ENCODE measurements at regions not wholly inside any gene's neighbourhood (a gene's known extent, or its start where the extent isn't known, plus 50 kb on each side); places are given as distances from the start of the nearest gene placed in this dataset.

DNA sequence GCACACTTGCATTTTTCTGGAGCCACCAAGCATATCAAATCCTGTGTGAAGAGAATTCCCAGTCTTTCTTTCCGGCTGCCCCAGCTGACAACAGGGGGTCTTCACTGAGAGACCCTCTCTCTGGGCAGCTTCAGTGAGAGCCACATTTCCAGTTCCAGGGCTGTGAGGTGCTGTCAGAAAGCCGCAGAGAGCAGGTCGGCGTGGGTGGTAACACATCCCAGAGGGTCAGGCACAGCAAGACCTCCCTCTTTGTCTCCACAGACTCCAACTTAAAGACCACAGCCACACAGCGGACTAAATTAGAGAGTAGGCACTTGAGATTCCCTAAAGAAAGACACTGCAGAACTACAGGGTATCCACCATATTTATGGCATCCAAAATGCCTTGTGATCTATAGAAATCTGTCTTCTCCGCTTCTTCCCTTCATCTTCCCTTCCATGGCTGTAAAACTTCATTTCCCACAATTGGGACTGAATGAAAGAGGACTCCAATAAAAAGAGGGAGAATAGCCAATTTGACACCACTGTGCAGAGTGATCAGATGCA lies 116.0 kb upstream of the C7orf33 start:
- TF ChIP-seq, protein P1, sequence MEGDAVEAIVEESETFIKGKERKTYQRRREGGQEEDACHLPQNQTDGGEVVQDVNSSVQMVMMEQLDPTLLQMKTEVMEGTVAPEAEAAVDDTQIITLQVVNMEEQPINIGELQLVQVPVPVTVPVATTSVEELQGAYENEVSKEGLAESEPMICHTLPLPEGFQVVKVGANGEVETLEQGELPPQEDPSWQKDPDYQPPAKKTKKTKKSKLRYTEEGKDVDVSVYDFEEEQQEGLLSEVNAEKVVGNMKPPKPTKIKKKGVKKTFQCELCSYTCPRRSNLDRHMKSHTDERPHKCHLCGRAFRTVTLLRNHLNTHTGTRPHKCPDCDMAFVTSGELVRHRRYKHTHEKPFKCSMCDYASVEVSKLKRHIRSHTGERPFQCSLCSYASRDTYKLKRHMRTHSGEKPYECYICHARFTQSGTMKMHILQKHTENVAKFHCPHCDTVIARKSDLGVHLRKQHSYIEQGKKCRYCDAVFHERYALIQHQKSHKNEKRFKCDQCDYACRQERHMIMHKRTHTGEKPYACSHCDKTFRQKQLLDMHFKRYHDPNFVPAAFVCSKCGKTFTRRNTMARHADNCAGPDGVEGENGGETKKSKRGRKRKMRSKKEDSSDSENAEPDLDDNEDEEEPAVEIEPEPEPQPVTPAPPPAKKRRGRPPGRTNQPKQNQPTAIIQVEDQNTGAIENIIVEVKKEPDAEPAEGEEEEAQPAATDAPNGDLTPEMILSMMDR (IDR thresholded peaks at IDR 0.05): no peak
- TF ChIP-seq POLR2A (IDR thresholded peaks at IDR 0.05): no peak

Measured in body of pancreas (tissue), 4 donors.